Neural cell (in vitro differentiated cells): ENCODE measurements at regions not wholly inside any gene's neighbourhood (a gene's known extent, or its start where the extent isn't known, plus 50 kb on each side); places are given as distances from the start of the nearest gene placed in this dataset.
"Not testable (repeated sequence)": the region's sequence is repeated elsewhere in the genome, so short reads cannot be mapped to it uniquely, and the experiment has no call there.

Experiments
- H2AFZ ChIP-seq: fragments of 200-600, 300-800 bp; sonication (generic), shearing (Covaris generic); 2 replicates; pipeline ENCODE4 v1.6.0; 2014; ENCODE audit warnings: low read depth, mild to moderate bottlenecking, antibody characterized with exemption, low read length, moderate library complexity
- H3F3A ChIP-seq: fragments of 200-600 bp; shearing (Covaris generic); 2 replicates; pipeline ENCODE4 v1.6.1; 2016; ENCODE audit warnings: mild to moderate bottlenecking, moderate library complexity, mixed read lengths, antibody characterized with exemption, low read length; ENCODE audit not compliant: insufficient read depth, poor library complexity, severe bottlenecking
- H3K27ac ChIP-seq: fragments of 200-600, 300-800 bp; sonication (generic), shearing (Covaris generic); 2 replicates; pipeline ENCODE4 v1.5.1; 2014; ENCODE audit warnings: mild to moderate bottlenecking, low read length, moderate library complexity
- H3K27me3 ChIP-seq: fragments of 300-800, 200-600 bp; sonication (generic), shearing (Covaris generic); 2 replicates; pipeline ENCODE4 v1.6.0; 2014; ENCODE audit warnings: mild to moderate bottlenecking, low read depth, low read length, moderate library complexity; ENCODE audit not compliant: insufficient read depth
- H3K36me3 ChIP-seq: fragments of 300-800, 200-600 bp; sonication (generic), shearing (Covaris generic); 2 replicates; pipeline ENCODE4 v1.5.1; 2014; ENCODE audit warnings: mild to moderate bottlenecking, antibody characterized with exemption, low read length, moderate library complexity; ENCODE audit not compliant: insufficient read depth
- H3K4me2 ChIP-seq: fragments of 300-800, 200-600 bp; sonication (generic), shearing (Covaris generic); 2 replicates; pipeline ENCODE4 v1.6.0; 2014; ENCODE audit warnings: mild to moderate bottlenecking, low read length
- H3K4me3 ChIP-seq: fragments of 300-800, 200-600 bp; sonication (generic), shearing (Covaris generic); 2 replicates; pipeline ENCODE4 v1.5.1; 2014; ENCODE audit warnings: mild to moderate bottlenecking, low read length, moderate library complexity
- H3K79me2 ChIP-seq: fragments of 200-600 bp; shearing (Covaris generic); replicated peaks from 2 replicates; pipeline ENCODE4 v1.6.0; 2014; ENCODE audit warnings: mild to moderate bottlenecking, low read length, moderate library complexity; ENCODE audit not compliant: insufficient read depth
- H3K9ac ChIP-seq: fragments of 300-800, 200-600 bp; sonication (generic), shearing (Covaris generic); 2 replicates; pipeline ENCODE4 v1.6.1; 2016; ENCODE audit warnings: mild to moderate bottlenecking, low read length, mixed read lengths
- H3K9me2 ChIP-seq: fragments of 200-600 bp; shearing (Covaris generic); 2 replicates; pipeline ENCODE4 v1.6.1; 2016; ENCODE audit warnings: mild to moderate bottlenecking, low read length, mixed read lengths; ENCODE audit not compliant: insufficient read depth
- H3K9me3 ChIP-seq: fragments of 200-600, 300-800 bp; sonication (generic), shearing (Covaris generic); 2 replicates; pipeline ENCODE4 v1.6.1; 2016; ENCODE audit warnings: mild to moderate bottlenecking, mixed run types, low read length, moderate library complexity, mixed read lengths
- H4K20me1 ChIP-seq: fragments of 200-600 bp; shearing (Covaris generic); 2 replicates; pipeline ENCODE4 v1.6.1; 2016; ENCODE audit warnings: mild to moderate bottlenecking, mixed run types; ENCODE audit not compliant: insufficient read depth
- EP300 ChIP-seq: fragments of 450-650 bp; conservative IDR thresholded peaks from 2 replicates; pipeline ENCODE4 v1.6.1; 2014; ENCODE audit warnings: antibody characterized with exemption, mild to moderate bottlenecking, moderate library complexity; ENCODE audit not compliant: poor library complexity, severe bottlenecking
- EZH2 ChIP-seq: fragments of 200-600, 300-800 bp; shearing (Covaris generic), sonication (generic); IDR thresholded peaks from 2 replicates; pipeline ENCODE4 v1.6.1; 2014; ENCODE audit warnings: antibody characterized with exemption, low read length, borderline replicate concordance, mild to moderate bottlenecking; ENCODE audit not compliant: insufficient read depth, poor library complexity, severe bottlenecking
- MXI1 ChIP-seq: fragments of 450-650 bp; conservative IDR thresholded peaks from 2 replicates; pipeline ENCODE4 v1.6.1; 2014; ENCODE audit warnings: antibody characterized with exemption, mild to moderate bottlenecking; ENCODE audit not compliant: poor library complexity, severe bottlenecking
- POLR2AphosphoS5 ChIP-seq: IDR thresholded peaks from 2 replicates; pipeline ENCODE4 v1.6.1; 2012
- RAD21 ChIP-seq: fragments of 450-650 bp; conservative IDR thresholded peaks from 2 replicates; pipeline ENCODE4 v1.6.1; 2014; ENCODE audit warnings: antibody characterized with exemption, mild to moderate bottlenecking, moderate library complexity
- SMC3 ChIP-seq: fragments of 450-650 bp; conservative IDR thresholded peaks from 2 replicates; pipeline ENCODE4 v1.6.1; 2014; ENCODE audit warnings: antibody characterized with exemption, mild to moderate bottlenecking, moderate library complexity; ENCODE audit not compliant: poor library complexity
- TAF1 ChIP-seq: IDR thresholded peaks from 2 replicates; pipeline ENCODE4 v1.6.1; 2012; ENCODE audit warnings: low read depth
- TF ChIP-seq, protein P1 (sequence below): IDR thresholded peaks from 2 replicates; pipeline ENCODE4 v1.6.1; 2012; ENCODE audit warnings: borderline replicate concordance
- TF ChIP-seq, protein P2 (sequence below): fragments of 450-650 bp; IDR thresholded peaks from 2 replicates; pipeline ENCODE4 v1.5.1; 2014; ENCODE audit warnings: antibody characterized with exemption, mild to moderate bottlenecking, moderate library complexity; ENCODE audit not compliant: poor library complexity, severe bottlenecking

DNA sequence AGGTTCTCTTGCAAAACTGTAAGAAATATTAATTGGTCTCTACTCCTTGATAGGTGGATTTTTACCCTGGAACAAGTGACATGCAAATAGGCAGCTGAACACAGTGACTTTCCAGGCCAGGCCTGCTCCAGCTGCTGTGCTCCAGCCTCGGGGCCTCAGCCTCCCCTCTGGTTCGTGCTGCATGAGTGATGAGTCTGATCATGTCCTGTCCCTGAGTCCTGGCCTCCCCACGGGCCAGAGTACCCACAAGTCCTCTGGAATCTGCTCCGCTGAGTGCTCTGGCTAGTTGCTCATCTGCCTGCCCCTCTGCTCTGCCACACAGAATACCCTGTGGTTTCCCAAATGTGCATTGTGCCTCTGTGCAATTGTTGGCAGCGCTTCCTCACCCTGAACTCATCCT lies 80.1 kb upstream of the PDZD8 start:
- Histone ChIP-seq H3K9ac (no peak overlapping the region), H3K79me2 (no peaks in the 10 kb centered on the region), H2AFZ (no peak overlapping the region), H3K27me3 (no peaks in the 10 kb centered on the region), H4K20me1 (no peaks in the 10 kb centered on the region), H3K4me3 (no peak overlapping the region), H3K27ac (no peak overlapping the region), H3K9me2 (no peaks in the 10 kb centered on the region), H3K9me3 (no peaks in the 10 kb centered on the region), H3K4me2 (no peak overlapping the region), H3K36me3 (no peaks in the 10 kb centered on the region), H3F3A (no peaks in the 10 kb centered on the region)
- no peak for TF ChIP-seq RAD21

DNA sequence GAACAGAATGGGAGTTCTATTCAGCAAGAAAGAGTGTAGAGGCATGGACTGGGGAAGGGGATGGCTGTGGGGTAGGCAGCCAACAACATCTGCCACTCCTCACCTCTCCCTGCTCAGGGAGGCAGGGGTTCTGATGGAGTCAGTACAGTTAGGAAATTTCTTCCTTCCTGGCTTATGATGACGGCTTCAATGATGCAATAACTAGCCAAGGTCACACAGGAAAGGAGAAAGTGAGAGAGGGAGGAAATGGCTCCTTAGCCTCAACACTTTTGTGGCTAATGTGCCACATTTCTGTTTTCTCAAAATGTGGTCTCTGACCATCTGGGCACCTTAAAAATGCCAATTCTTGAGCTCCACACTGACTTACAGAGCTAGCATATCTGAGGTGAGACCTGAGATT lies 79.3 kb upstream of the PDZD8 start:
- Histone ChIP-seq H3K4me2 (no peak overlapping the region), H3K9me2 (no peaks in the 10 kb centered on the region), H3K79me2 (no peaks in the 10 kb centered on the region), H3K27ac (no peak overlapping the region), H3K36me3 (no peaks in the 10 kb centered on the region), H3K9ac (no peak overlapping the region), H3K9me3 (no peaks in the 10 kb centered on the region), H3F3A (no peaks in the 10 kb centered on the region), H2AFZ (no peak overlapping the region), H3K27me3 (no peaks in the 10 kb centered on the region), H4K20me1 (no peaks in the 10 kb centered on the region), H3K4me3 (no peak overlapping the region)
- no peak for TF ChIP-seq MXI1
- TF ChIP-seq, protein P1, sequence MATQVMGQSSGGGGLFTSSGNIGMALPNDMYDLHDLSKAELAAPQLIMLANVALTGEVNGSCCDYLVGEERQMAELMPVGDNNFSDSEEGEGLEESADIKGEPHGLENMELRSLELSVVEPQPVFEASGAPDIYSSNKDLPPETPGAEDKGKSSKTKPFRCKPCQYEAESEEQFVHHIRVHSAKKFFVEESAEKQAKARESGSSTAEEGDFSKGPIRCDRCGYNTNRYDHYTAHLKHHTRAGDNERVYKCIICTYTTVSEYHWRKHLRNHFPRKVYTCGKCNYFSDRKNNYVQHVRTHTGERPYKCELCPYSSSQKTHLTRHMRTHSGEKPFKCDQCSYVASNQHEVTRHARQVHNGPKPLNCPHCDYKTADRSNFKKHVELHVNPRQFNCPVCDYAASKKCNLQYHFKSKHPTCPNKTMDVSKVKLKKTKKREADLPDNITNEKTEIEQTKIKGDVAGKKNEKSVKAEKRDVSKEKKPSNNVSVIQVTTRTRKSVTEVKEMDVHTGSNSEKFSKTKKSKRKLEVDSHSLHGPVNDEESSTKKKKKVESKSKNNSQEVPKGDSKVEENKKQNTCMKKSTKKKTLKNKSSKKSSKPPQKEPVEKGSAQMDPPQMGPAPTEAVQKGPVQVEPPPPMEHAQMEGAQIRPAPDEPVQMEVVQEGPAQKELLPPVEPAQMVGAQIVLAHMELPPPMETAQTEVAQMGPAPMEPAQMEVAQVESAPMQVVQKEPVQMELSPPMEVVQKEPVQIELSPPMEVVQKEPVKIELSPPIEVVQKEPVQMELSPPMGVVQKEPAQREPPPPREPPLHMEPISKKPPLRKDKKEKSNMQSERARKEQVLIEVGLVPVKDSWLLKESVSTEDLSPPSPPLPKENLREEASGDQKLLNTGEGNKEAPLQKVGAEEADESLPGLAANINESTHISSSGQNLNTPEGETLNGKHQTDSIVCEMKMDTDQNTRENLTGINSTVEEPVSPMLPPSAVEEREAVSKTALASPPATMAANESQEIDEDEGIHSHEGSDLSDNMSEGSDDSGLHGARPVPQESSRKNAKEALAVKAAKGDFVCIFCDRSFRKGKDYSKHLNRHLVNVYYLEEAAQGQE, result no peak
- TF ChIP-seq RAD21, result no peak
- no peak for TF ChIP-seq TAF1
- TF ChIP-seq POLR2AphosphoS5, result no peak
- TF ChIP-seq EP300, result no peak
- TF ChIP-seq SMC3, result no peak
- TF ChIP-seq, protein P2, sequence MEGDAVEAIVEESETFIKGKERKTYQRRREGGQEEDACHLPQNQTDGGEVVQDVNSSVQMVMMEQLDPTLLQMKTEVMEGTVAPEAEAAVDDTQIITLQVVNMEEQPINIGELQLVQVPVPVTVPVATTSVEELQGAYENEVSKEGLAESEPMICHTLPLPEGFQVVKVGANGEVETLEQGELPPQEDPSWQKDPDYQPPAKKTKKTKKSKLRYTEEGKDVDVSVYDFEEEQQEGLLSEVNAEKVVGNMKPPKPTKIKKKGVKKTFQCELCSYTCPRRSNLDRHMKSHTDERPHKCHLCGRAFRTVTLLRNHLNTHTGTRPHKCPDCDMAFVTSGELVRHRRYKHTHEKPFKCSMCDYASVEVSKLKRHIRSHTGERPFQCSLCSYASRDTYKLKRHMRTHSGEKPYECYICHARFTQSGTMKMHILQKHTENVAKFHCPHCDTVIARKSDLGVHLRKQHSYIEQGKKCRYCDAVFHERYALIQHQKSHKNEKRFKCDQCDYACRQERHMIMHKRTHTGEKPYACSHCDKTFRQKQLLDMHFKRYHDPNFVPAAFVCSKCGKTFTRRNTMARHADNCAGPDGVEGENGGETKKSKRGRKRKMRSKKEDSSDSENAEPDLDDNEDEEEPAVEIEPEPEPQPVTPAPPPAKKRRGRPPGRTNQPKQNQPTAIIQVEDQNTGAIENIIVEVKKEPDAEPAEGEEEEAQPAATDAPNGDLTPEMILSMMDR, result no peak
- TF ChIP-seq EZH2, result no peak

DNA sequence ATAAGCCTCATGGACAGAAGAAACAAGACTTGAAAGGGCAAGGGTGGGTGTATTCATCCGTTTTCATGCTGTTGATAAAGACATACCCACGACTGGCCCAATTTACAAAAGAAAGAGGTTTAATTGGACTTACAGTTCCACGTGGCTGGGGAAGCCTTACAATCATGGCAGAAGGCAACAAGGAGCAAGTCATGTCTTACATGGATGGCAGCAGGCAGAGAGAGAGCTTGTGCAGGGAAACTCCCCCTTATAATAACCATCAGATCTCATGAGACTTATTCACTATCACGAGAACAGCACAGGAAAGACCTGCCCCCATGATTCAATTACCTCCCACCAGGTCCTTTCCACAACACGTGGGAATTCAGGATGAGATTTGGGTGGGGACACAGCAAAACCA lies 78.2 kb upstream of the PDZD8 start:
- not testable (repeated sequence) for H3K27ac ChIP-seq, H3K9me2 ChIP-seq, H3K36me3 ChIP-seq, H2AFZ ChIP-seq, H3K4me2 ChIP-seq, H3F3A ChIP-seq, H3K9ac ChIP-seq, H3K27me3 ChIP-seq, H3K4me3 ChIP-seq, H4K20me1 ChIP-seq, H3K9me3 ChIP-seq, H3K79me2 ChIP-seq
